ENCODE measurements at regions not wholly inside any gene's neighbourhood (a gene's known extent, or its start where the extent isn't known, plus 50 kb on each side); places are given as distances from the start of the nearest gene placed in this dataset.

- H3K9ac ChIP-seq (ENCODE audit: low read depth, low read length, poor library complexity, severe bottlenecking): no peak overlapping the region
- H3K79me2 ChIP-seq (ENCODE audit: insufficient read depth, low read length): no peaks in the 10 kb centered on the region
- TF ChIP-seq CTCF (conservative IDR thresholded peaks at IDR 0.05; ENCODE audit: low read length) (no peak), EZH2phosphoT487 (IDR thresholded peaks at IDR 0.05; ENCODE audit: borderline replicate concordance) (no peak)
- H3K9me2 ChIP-seq (replicated peaks; ENCODE audit: low read depth, low read length): no peaks in the 10 kb centered on the region
- H3K4me3 ChIP-seq (ENCODE audit: low read length, poor library complexity, severe bottlenecking): no peak overlapping the region
- no peaks in the 10 kb centered on the region for H3K4me1 ChIP-seq (ENCODE audit: insufficient read depth, low read length, poor library complexity, severe bottlenecking)
- H3K36me3 ChIP-seq (ENCODE audit: insufficient read depth, low read length): no peaks in the 10 kb centered on the region
- no peaks in the 10 kb centered on the region for H4K20me1 ChIP-seq (ENCODE audit: insufficient read depth, low read length, poor library complexity, severe bottlenecking)
- H3K27me3 ChIP-seq (ENCODE audit: insufficient read depth, low read length, poor library complexity, severe bottlenecking): peaks cover 6% of the 10 kb centered on the region
- H3F3A ChIP-seq (ENCODE audit: low read depth): no peaks in the 10 kb centered on the region
- H2AFZ ChIP-seq (ENCODE audit: low read length): no peak overlapping the region
- no peak overlapping the region for H3K4me2 ChIP-seq (ENCODE audit: low read depth, low read length, poor library complexity, severe bottlenecking)
- H3K9me3 ChIP-seq (ENCODE audit: insufficient read depth, low read depth, low read length): peaks cover 15% of the 10 kb centered on the region; the same call in 1 of the 2 replicates
Observed at GRCh38 chr2:16063955-16064633, 123.7 kb downstream of the MYCN start.

GRCh38 chr2:16063251-16063850 lies 123.0 kb downstream of the MYCN start:
- peaks cover 6% of the 10 kb centered on the region for H3K27me3 ChIP-seq (ENCODE audit: insufficient read depth, low read length, poor library complexity, severe bottlenecking)
- no peak overlapping the region for H3K9ac ChIP-seq (ENCODE audit: low read depth, low read length, poor library complexity, severe bottlenecking)
- no peaks in the 10 kb centered on the region for H3K36me3 ChIP-seq (ENCODE audit: insufficient read depth, low read length)
- peaks cover 15% of the 10 kb centered on the region; the same call in 1 of the 2 replicates for H3K9me3 ChIP-seq (ENCODE audit: insufficient read depth, low read depth, low read length)
- H2AFZ ChIP-seq (ENCODE audit: low read length): no peak overlapping the region
- no peaks in the 10 kb centered on the region for H3K4me1 ChIP-seq (ENCODE audit: insufficient read depth, low read length, poor library complexity, severe bottlenecking)
- TF ChIP-seq EZH2phosphoT487 (IDR thresholded peaks at IDR 0.05; ENCODE audit: borderline replicate concordance): no peak
- TF ChIP-seq CTCF (conservative IDR thresholded peaks at IDR 0.05; ENCODE audit: low read length): no peak
- no peak overlapping the region for H3K4me3 ChIP-seq (ENCODE audit: low read length, poor library complexity, severe bottlenecking)
- no peaks in the 10 kb centered on the region for H4K20me1 ChIP-seq (ENCODE audit: insufficient read depth, low read length, poor library complexity, severe bottlenecking)
- no peaks in the 10 kb centered on the region for H3F3A ChIP-seq (ENCODE audit: low read depth)
- no peaks in the 10 kb centered on the region for H3K79me2 ChIP-seq (ENCODE audit: insufficient read depth, low read length)
- H3K9me2 ChIP-seq (replicated peaks; ENCODE audit: low read depth, low read length): no peaks in the 10 kb centered on the region
- no peak overlapping the region for H3K4me2 ChIP-seq (ENCODE audit: low read depth, low read length, poor library complexity, severe bottlenecking)

- no peaks in the 10 kb centered on the region for H3K4me1 ChIP-seq (ENCODE audit: insufficient read depth, low read length, poor library complexity, severe bottlenecking)
- no peaks in the 10 kb centered on the region for H3F3A ChIP-seq (ENCODE audit: low read depth)
- H3K36me3 ChIP-seq (ENCODE audit: insufficient read depth, low read length): no peaks in the 10 kb centered on the region
- H3K9ac ChIP-seq (ENCODE audit: low read depth, low read length, poor library complexity, severe bottlenecking): no peak overlapping the region
- no peaks in the 10 kb centered on the region for H3K9me2 ChIP-seq (replicated peaks; ENCODE audit: low read depth, low read length)
- H2AFZ ChIP-seq (ENCODE audit: low read length): no peak overlapping the region
- H3K27me3 ChIP-seq (ENCODE audit: insufficient read depth, low read length, poor library complexity, severe bottlenecking): peaks cover 6% of the 10 kb centered on the region
- H3K4me2 ChIP-seq (ENCODE audit: low read depth, low read length, poor library complexity, severe bottlenecking): no peak overlapping the region
- H3K79me2 ChIP-seq (ENCODE audit: insufficient read depth, low read length): no peaks in the 10 kb centered on the region
- H3K9me3 ChIP-seq (ENCODE audit: insufficient read depth, low read depth, low read length): peaks cover 15% of the 10 kb centered on the region; the same call in 1 of the 2 replicates
- H3K4me3 ChIP-seq (ENCODE audit: low read length, poor library complexity, severe bottlenecking): no peak overlapping the region
- TF ChIP-seq CTCF (conservative IDR thresholded peaks at IDR 0.05; ENCODE audit: low read length) (no peak), EZH2phosphoT487 (IDR thresholded peaks at IDR 0.05; ENCODE audit: borderline replicate concordance) (no peak)
- no peaks in the 10 kb centered on the region for H4K20me1 ChIP-seq (ENCODE audit: insufficient read depth, low read length, poor library complexity, severe bottlenecking)
Observed at GRCh38 chr2:16062471-16063250, 122.3 kb downstream of the MYCN start.
